B cell (primary cell): ENCODE measurements at regions not wholly inside any gene's neighbourhood (a gene's known extent, or its start where the extent isn't known, plus 50 kb on each side); places are given as distances from the start of the nearest gene placed in this dataset.
A peak's percentile ranks its signal among the peaks of the same experiment; 100 is the strongest.

Experiments
- ATAC-seq: fragments of 200-7000 bp; cut with Tn5 transposase; one replicate; pipeline ENCODE4 v1.10.0; 2021; ENCODE audit warnings: low read depth, mild to moderate bottlenecking, moderate number of reproducible peaks, moderate library complexity
- CTCF ChIA-PET: fragments of 350-600 bp; sonication (Branson Sonifier 250); formaldehyde crosslinking; loops from one replicate; lab custom pipeline; 2021; ENCODE audit warnings: antibody characterized with exemption, inconsistent platforms; lab: Charles Lee
- POLR2A ChIA-PET: fragments of 350-600 bp; sonication (Branson Sonifier 250); formaldehyde crosslinking; loops from one replicate; lab custom pipeline; 2021; ENCODE audit warnings: antibody characterized with exemption; lab: Charles Lee
- DNase-seq: peaks from one replicate; pipeline ENCODE4 v3.0.0; 2013
- H2AFZ ChIP-seq: 2 replicates; pipeline ENCODE4 v1.6.1; 2012; ENCODE audit warnings: mild to moderate bottlenecking, low read depth, low read length; ENCODE audit not compliant: insufficient read depth, poor library complexity, severe bottlenecking
- H3K27ac ChIP-seq, 2 donors: 1 replicate in 1 of 2; 2 replicates in 1 of 2; pipeline ENCODE4 v1.5.1; 2012 to 2013; ENCODE audit warnings: low read length in 2 of 2, mild to moderate bottlenecking in 2 of 2, moderate library complexity in 1 of 2
- H3K27me3 ChIP-seq, 4 experiments: fragments of 200-600 bp in 1 of 4; sonication (generic) in 1 of 4; replicated peaks in 1 of 4; 1 replicate in 2 of 4; 2 replicates in 2 of 4; pipeline versions ENCODE4 v1.6.1 to v1.7.0; 2013 to 2016; ENCODE audit warnings: low read length in 3 of 4, mild to moderate bottlenecking in 2 of 4, mixed read lengths in 1 of 4, moderate library complexity in 1 of 4; ENCODE audit not compliant: insufficient read depth in 4 of 4, control insufficient read depth in 3 of 4; ENCODE audit errors: control extremely low read depth in 1 of 4
- H3K36me3 ChIP-seq, 2 experiments: replicated peaks in 1 of 2; 1 replicate in 1 of 2; 2 replicates in 1 of 2; pipeline versions ENCODE4 v1.6.1 to v1.7.1; 2013; ENCODE audit warnings: low read length in 1 of 2; ENCODE audit not compliant: insufficient read depth in 2 of 2, control insufficient read depth in 1 of 2; ENCODE audit errors: control extremely low read depth in 1 of 2, extremely low read depth in 1 of 2
- H3K4me1 ChIP-seq, 2 donors: fragments of 200-600 bp in 1 of 2; sonication (generic) in 1 of 2; 1 replicate in 1 of 2; 2 replicates in 1 of 2; pipeline versions ENCODE4 v1.5.1 to v1.6.1; 2013 to 2017; ENCODE audit warnings: low read length in 2 of 2; ENCODE audit not compliant: control insufficient read depth in 2 of 2, insufficient read depth in 2 of 2
- H3K4me2 ChIP-seq: replicated peaks from 2 replicates; pipeline ENCODE3; 2012; ENCODE audit warnings: mild to moderate bottlenecking, low read depth, low read length; ENCODE audit not compliant: poor library complexity, severe bottlenecking
- H3K4me3 ChIP-seq, 5 experiments: fragments of 200-600 bp in 1 of 5; sonication (generic) in 1 of 5; 1 replicate in 3 of 5; 2 replicates in 2 of 5; pipeline versions ENCODE4 v1.5.1 to v1.7.0; 2011 to 2016; ENCODE audit warnings: low read length in 4 of 5, mild to moderate bottlenecking in 4 of 5, low read depth in 2 of 5, control low read depth in 1 of 5, moderate library complexity in 1 of 5; ENCODE audit not compliant: insufficient read depth in 1 of 5; ENCODE audit errors: control extremely low read depth in 1 of 5, extremely low read depth in 1 of 5
- H3K79me2 ChIP-seq: fragments of 200-600 bp; sonication (generic); one replicate; pipeline ENCODE4 v1.6.0; 2016; ENCODE audit warnings: low read length; ENCODE audit not compliant: control insufficient read depth, insufficient read depth
- H3K9ac ChIP-seq: fragments of 200-600 bp; sonication (generic); 2 replicates; pipeline ENCODE4 v1.6.1; 2017; ENCODE audit warnings: mild to moderate bottlenecking, low read length, moderate library complexity
- H3K9me3 ChIP-seq, 3 donors: one replicate each; pipeline versions ENCODE4 v1.6.1 to v1.7.1; 2013; ENCODE audit warnings: low read length in 2 of 3; ENCODE audit not compliant: control insufficient read depth in 2 of 3, insufficient read depth in 1 of 3; ENCODE audit errors: control extremely low read depth in 1 of 3
- H4K20me1 ChIP-seq: 2 replicates; pipeline ENCODE4 v1.6.0; 2012; ENCODE audit warnings: mild to moderate bottlenecking, low read length; ENCODE audit not compliant: insufficient read depth, control insufficient read depth, poor library complexity, severe bottlenecking
- H3K27ac Mint-ChIP-seq: one replicate; pipeline ENCODE4 v1.8.0; 2021; ENCODE audit warnings: mixed read lengths
- H3K27me3 Mint-ChIP-seq: one replicate; pipeline ENCODE4 v1.8.0; 2021; ENCODE audit warnings: mixed read lengths
- H3K4me1 Mint-ChIP-seq: one replicate; pipeline ENCODE4 v1.8.0; 2021; ENCODE audit warnings: mixed read lengths
- H3K4me3 Mint-ChIP-seq: one replicate; pipeline ENCODE4 v1.8.0; 2021; ENCODE audit warnings: mixed read lengths
- H3K9me3 Mint-ChIP-seq: one replicate; pipeline ENCODE4 v1.8.0; 2022; ENCODE audit warnings: mixed read lengths; ENCODE audit not compliant: insufficient read depth
- EZH2 ChIP-seq: IDR thresholded peaks from 2 replicates; pipeline ENCODE4 v1.6.1; 2012; ENCODE audit warnings: borderline replicate concordance, low read depth, mild to moderate bottlenecking, moderate library complexity, low read length; ENCODE audit not compliant: insufficient read depth, poor library complexity, severe bottlenecking
- WGBS: methylation state at CpG from one replicate; pipeline ENCODE4 v1.1.5; 2013; ENCODE audit warnings: missing lambda C conversion rate; ENCODE audit not compliant: insufficient coverage; 5-methylcytosine and 5-hydroxymethylcytosine counted together
- intact Hi-C: fragments of 100-400 bp; cut with micrococcal nuclease; formaldehyde crosslinking; loops from one replicate; pipeline ENCODE4 v1.10.0; 2022
- TF ChIP-seq, protein P1 (sequence below): fragments of 200-600 bp; IDR thresholded peaks from one replicate; pipeline ENCODE4 v1.8.0; 2022; ENCODE audit warnings: antibody characterized with exemption, mild to moderate bottlenecking

- ChIA-PET POLR2A (no interaction called here), CTCF (interaction anchor here (1.2 to 4.6 kb wide), 4 partner anchors 60 to 1022 kb away, joined by 3 to 49 read pairs (median 8); no protein-coding TSS in a partner anchor)
- no peak for TF ChIP-seq EZH2
- TF ChIP-seq, protein P1, sequence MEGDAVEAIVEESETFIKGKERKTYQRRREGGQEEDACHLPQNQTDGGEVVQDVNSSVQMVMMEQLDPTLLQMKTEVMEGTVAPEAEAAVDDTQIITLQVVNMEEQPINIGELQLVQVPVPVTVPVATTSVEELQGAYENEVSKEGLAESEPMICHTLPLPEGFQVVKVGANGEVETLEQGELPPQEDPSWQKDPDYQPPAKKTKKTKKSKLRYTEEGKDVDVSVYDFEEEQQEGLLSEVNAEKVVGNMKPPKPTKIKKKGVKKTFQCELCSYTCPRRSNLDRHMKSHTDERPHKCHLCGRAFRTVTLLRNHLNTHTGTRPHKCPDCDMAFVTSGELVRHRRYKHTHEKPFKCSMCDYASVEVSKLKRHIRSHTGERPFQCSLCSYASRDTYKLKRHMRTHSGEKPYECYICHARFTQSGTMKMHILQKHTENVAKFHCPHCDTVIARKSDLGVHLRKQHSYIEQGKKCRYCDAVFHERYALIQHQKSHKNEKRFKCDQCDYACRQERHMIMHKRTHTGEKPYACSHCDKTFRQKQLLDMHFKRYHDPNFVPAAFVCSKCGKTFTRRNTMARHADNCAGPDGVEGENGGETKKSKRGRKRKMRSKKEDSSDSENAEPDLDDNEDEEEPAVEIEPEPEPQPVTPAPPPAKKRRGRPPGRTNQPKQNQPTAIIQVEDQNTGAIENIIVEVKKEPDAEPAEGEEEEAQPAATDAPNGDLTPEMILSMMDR: no peak
- Mint-ChIP-seq H3K4me1 (peaks cover 13% of the 10 kb centered on the region), H3K4me3 (peak overlapping the region; percentile 55), H3K27me3 (peaks cover 7% of the 10 kb centered on the region), H3K9me3 (no peaks in the 10 kb centered on the region), H3K27ac (no peak overlapping the region)
- no peak overlapping the region for H3K9ac ChIP-seq
- H3K9me3 ChIP-seq: no peaks in the 10 kb centered on the region
- peaks cover 0 to 11% (median 4%) of the 10 kb centered on the region in 4 experiments for H3K27me3 ChIP-seq
- H3K4me3 ChIP-seq: no peak overlapping the region
- intact Hi-C loops: no loop called here
- H3K4me2 ChIP-seq: no peak overlapping the region
- no peak overlapping the region for H3K27ac ChIP-seq
- ATAC-seq: no peak
- H3K79me2 ChIP-seq: no peaks in the 10 kb centered on the region
- no peaks in the 10 kb centered on the region for H4K20me1 ChIP-seq
- peaks cover 0 to 16% of the 10 kb centered on the region in 2 donors for H3K4me1 ChIP-seq
- no peak overlapping the region for H2AFZ ChIP-seq
- DNase-seq: no peak
- no peaks in the 10 kb centered on the region for H3K36me3 ChIP-seq
Measured at GRCh38 chr10:30786131-30786530, 156.6 kb upstream of the LYZL2 start.

DNA sequence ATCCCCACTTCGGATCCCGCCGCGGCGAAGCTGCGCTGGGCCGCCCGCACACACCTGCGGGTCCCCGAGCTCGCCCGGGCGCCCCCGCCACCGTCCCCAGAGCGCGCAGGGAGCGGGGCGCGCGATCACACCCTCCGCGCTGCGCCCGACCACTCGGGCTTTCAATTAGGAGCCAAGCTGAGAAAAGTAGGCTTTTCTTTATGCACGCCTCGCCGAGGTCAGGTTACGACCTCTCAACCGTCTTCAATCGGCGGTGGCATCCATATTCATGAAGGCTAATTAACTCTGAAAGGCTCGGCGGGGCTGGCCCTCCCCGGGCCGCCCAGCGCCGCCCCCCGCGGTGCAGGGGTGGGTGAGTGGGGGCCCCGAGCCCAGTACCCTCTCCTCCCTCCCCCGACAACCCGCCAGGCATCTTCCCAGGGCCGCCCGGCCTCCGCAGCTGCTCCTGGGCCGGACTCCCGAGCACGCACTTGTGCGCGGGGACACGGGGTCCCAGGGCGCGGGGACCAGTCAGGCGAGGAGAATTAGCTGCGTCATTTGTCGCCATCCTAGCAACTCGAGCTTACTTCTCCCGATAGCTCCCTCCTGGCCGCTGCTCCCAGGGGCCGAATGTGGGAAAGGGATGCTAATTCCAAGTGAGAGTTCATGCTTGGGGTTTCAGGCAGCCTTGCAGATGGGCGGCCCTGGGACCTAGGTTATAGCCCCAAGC is 155.5 kb upstream of the LYZL2 start:
- under 1% methylated on average over 55 of the region's 63 CpGs for WGBS
- Histone ChIP-seq H4K20me1 (no peaks in the 10 kb centered on the region), H3K9ac (peak overlapping the region; percentile 64), H3K27me3 (peaks cover 0 to 13% (median 4%) of the 10 kb centered on the region in 4 experiments), H3K36me3 (no peaks in the 10 kb centered on the region), H3K4me3 (peak overlapping the region; percentile 42 to 80 (median 63)), H3K27ac (peak overlapping the region in 1 of 2 donors; percentile 38), H3K9me3 (no peaks in the 10 kb centered on the region), H2AFZ (peak overlapping the region; percentile 97), H3K4me1 (peaks cover 0 to 16% of the 10 kb centered on the region in 2 donors), H3K4me2 (peak overlapping the region; percentile 92), H3K79me2 (no peaks in the 10 kb centered on the region)
- peaks cover 7% of the 10 kb centered on the region for H3K27me3 Mint-ChIP-seq
- ATAC-seq (peak; percentile 38), DNase-seq (peak; percentile 41)
- CTCF ChIA-PET: interaction anchor here (0.7 to 4.6 kb wide), 16 partner anchors 9 to 1205 kb away, joined by 3 to 90 read pairs (median 4); partner anchors contain the start of gene ZNF438
- no peak overlapping the region for H3K27ac Mint-ChIP-seq
- TF ChIP-seq, protein P1: no peak
- H3K4me1 Mint-ChIP-seq: peaks cover 11% of the 10 kb centered on the region
- peak overlapping the region; percentile 77 for H3K4me3 Mint-ChIP-seq
- no peaks in the 10 kb centered on the region for H3K9me3 Mint-ChIP-seq
- intact Hi-C loops: loop anchor here (1.0 to 5.0 kb wide), 4 partner anchors 98 to 985 kb away; partner anchors contain the start of gene ZNF438
- POLR2A ChIA-PET: no interaction called here
